ENCODE measurements at regions not wholly inside any gene's neighbourhood (a gene's known extent, or its start where the extent isn't known, plus 50 kb on each side); places are given as distances from the start of the nearest gene placed in this dataset.

- Histone ChIP-seq H4K91ac (replicated peaks; ENCODE audit: insufficient read length, low read length) (no peak overlapping the region), H4K20me1 (replicated peaks in 1 of 2; ENCODE audit: control insufficient read depth in 1 of 2, insufficient read depth in 2 of 2, low read length in 2 of 2) (no peaks in the 10 kb centered on the region), H3K79me1 (ENCODE audit: low read depth, low read length) (no peaks in the 10 kb centered on the region), H3K4me1 (replicated peaks in 1 of 4; ENCODE audit: control insufficient read depth in 3 of 4, insufficient read depth in 4 of 4, low read length in 3 of 4) (no peaks in the 10 kb centered on the region), H4K5ac (ENCODE audit: insufficient read length, low read depth, low read length) (no peak overlapping the region), H3K4me3 (ENCODE audit: extremely low read depth in 1 of 4, insufficient read depth in 2 of 4, low read depth in 3 of 4, low read length in 4 of 4) (no peak overlapping the region), H3K4me2 (ENCODE audit: insufficient read depth in 1 of 2, low read depth in 2 of 2, low read length in 2 of 2) (no peak overlapping the region), H4K8ac (ENCODE audit: extremely low read depth, insufficient read depth, low read length) (no peak overlapping the region), H3K27me3 (replicated peaks in 1 of 4; ENCODE audit: control insufficient read depth in 3 of 4, extremely low read depth in 1 of 4, insufficient read depth in 3 of 4, low read length in 3 of 4) (no peaks in the 10 kb centered on the region), H2BK12ac (ENCODE audit: low read depth, low read length) (no peak overlapping the region), H2BK20ac (ENCODE audit: low read length) (no peak overlapping the region), H3K4ac (replicated peaks; ENCODE audit: insufficient read length, low read depth, low read length) (no peak overlapping the region), H3K23ac (ENCODE audit: insufficient read length) (no peak overlapping the region), H3K9ac (replicated peaks in 1 of 4; ENCODE audit: extremely low read depth in 1 of 4, low read depth in 3 of 4, low read length in 3 of 4) (no peak overlapping the region), H3K27ac (ENCODE audit: low read depth, low read length) (no peak overlapping the region), H3K14ac (ENCODE audit: insufficient read length) (no peak overlapping the region), H2BK120ac (replicated peaks; ENCODE audit: low read depth, low read length) (no peak overlapping the region), H2AFZ (ENCODE audit: low read length) (no peak overlapping the region), H3K9me3 (ENCODE audit: insufficient read depth in 2 of 2, low read depth in 1 of 2, low read length in 1 of 2) (peaks cover 0 to 19% of the 10 kb centered on the region in 2 experiments; a peak in 2 of 4 replicates), H3K18ac (ENCODE audit: extremely low read depth, low read length) (no peak overlapping the region), H3K36me3 (ENCODE audit: control insufficient read depth in 2 of 4, insufficient read depth in 4 of 4, low read length in 3 of 4) (no peaks in the 10 kb centered on the region), H2AK5ac (ENCODE audit: low read depth, low read length) (no peak overlapping the region), H3K79me2 (ENCODE audit: control insufficient read depth in 1 of 2, insufficient read depth in 2 of 2, low read length in 2 of 2) (no peaks in the 10 kb centered on the region), H2BK5ac (ENCODE audit: low read depth, low read length) (no peak overlapping the region), H3K23me2 (ENCODE audit: low read depth, low read length) (no peaks in the 10 kb centered on the region), H2BK15ac (ENCODE audit: low read length) (no peak overlapping the region), H3K56ac (replicated peaks; ENCODE audit: insufficient read length, low read depth, low read length) (no peak overlapping the region)
- 93% methylated on average over 6 of the region's 6 CpGs; no CpG with 5 or more reads in 1 of the 2 experiments for WGBS, 2 experiments (ENCODE audit: extremely low coverage in 1 of 2, insufficient coverage in 1 of 2, insufficient read length in 1 of 2, insufficient replicate concordance in 2 of 2, low coverage in 1 of 2, low lambda C conversion rate in 2 of 2, missing lambda C conversion rate in 1 of 2)
- DNase-seq (ENCODE audit: low read depth in 1 of 2, low spot score in 2 of 2) (no peak), FAIRE-seq (no peak)
- CTCF ChIA-PET (ENCODE audit: partially characterized antibody): no interaction called here
- POLR2A ChIA-PET (ENCODE audit: partially characterized antibody): no interaction called here
- no peak for TF ChIP-seq TAF7 (optimal IDR thresholded peaks at IDR 0.05; ENCODE audit: borderline replicate concordance, low read depth, low read length)
- no peak for TF ChIP-seq CHD2 (IDR thresholded peaks at IDR 0.05; ENCODE audit: low read length)
- no peak for TF ChIP-seq CREB1 (IDR thresholded peaks at IDR 0.05)
Observed at GRCh38 chr21:24046829-24047443, 1560.3 kb downstream of the MRPL39 start.
